GM13977 (cell line): ENCODE measurements at regions not wholly inside any gene's neighbourhood (a gene's known extent, or its start where the extent isn't known, plus 50 kb on each side); places are given as distances from the start of the nearest gene placed in this dataset.

Experiments
- DNase-seq: peaks from one replicate; pipeline ENCODE4 v3.0.0; 2012; ENCODE audit warnings: low spot score
- CTCF ChIP-seq: IDR thresholded peaks from 2 replicates; pipeline ENCODE4 v1.5.1; 2012; ENCODE audit warnings: mild to moderate bottlenecking, control low read depth; ENCODE audit not compliant: insufficient read depth; ENCODE audit errors: extremely low read depth, missing control alignments
- in situ Hi-C: fragments of 300-500 bp; cut with MboI; formaldehyde crosslinking; loops from one replicate; pipeline ENCODE4 v1.12.0; 2022; ENCODE audit warnings: low sequenced_read_pairs, low pct_unique_long_range_greater_than_20kb, mixed read lengths, inconsistent platforms; ENCODE audit not compliant: unreplicated experiment

- DNase-seq, result no peak
- no peak for TF ChIP-seq CTCF
- in situ Hi-C loops, result no loop called here
Measured at GRCh38 chr15:57780471-57780870, 74.0 kb downstream of the POLR2M start.

- in situ Hi-C loops, result no loop called here
- no peak for DNase-seq
- TF ChIP-seq CTCF, result no peak
Measured at GRCh38 chr15:57782731-57783130, 76.2 kb downstream of the POLR2M start.

GRCh38 chr15:57784081-57784511, 77.6 kb downstream of the POLR2M start:
- in situ Hi-C loops, result no loop called here
- no peak for DNase-seq
- no peak for TF ChIP-seq CTCF

GRCh38 chr15:57785039-57785438, 78.5 kb downstream of the POLR2M start:
- TF ChIP-seq CTCF, result no peak
- DNase-seq, result no peak
- in situ Hi-C loops, result no loop called here

- TF ChIP-seq CTCF, result no peak
- in situ Hi-C loops, result no loop called here
- DNase-seq, result no peak
Measured at GRCh38 chr15:57785959-57786358, 79.4 kb downstream of the POLR2M start.

- no peak for TF ChIP-seq CTCF
- DNase-seq, result no peak
- in situ Hi-C loops, result no loop called here
Measured at GRCh38 chr15:57789225-57789624, 82.7 kb downstream of the POLR2M start.
